Endothelial cell of umbilical vein (primary cell): ENCODE measurements at regions not wholly inside any gene's neighbourhood (a gene's known extent, or its start where the extent isn't known, plus 50 kb on each side); places are given as distances from the start of the nearest gene placed in this dataset.

Experiments used
- BruUV-seq: library from RNA; stranded (reverse); fragments of 400-500 nt; replicated peaks from 2 replicates; lab custom pipeline; 2021; lab: Mats Ljungman, UMichigan
- CTCF ChIA-PET: fragments of 300-600, 350-600 bp; sonication (Branson Sonifier 250); formaldehyde crosslinking; loops from one replicate; lab custom pipeline; 2021; ENCODE audit warnings: antibody characterized with exemption, inconsistent platforms; lab: Charles Lee
- POLR2A ChIA-PET: fragments of 300-600, 350-600 bp; sonication (Branson Sonifier 250); formaldehyde crosslinking; loops from one replicate; lab custom pipeline; 2021; ENCODE audit warnings: antibody characterized with exemption, inconsistent platforms; lab: Charles Lee
- DNase-seq: peaks from one replicate; pipeline ENCODE4 v3.0.0-alpha.2; 2011; ENCODE audit warnings: low read depth, low spot score
- FAIRE-seq: peaks from 2 replicates; lab custom pipeline; 2011; peaks lifted over from hg19 to GRCh38; lab: Jason Lieb, UNC
- H2AFZ ChIP-seq: 2 replicates; pipeline ENCODE4 v1.6.0; 2012; ENCODE audit warnings: low read depth, low read length, control low read depth, inconsistent platforms
- H3K27ac ChIP-seq: 2 replicates; pipeline ENCODE4 v1.5.1; 2011; ENCODE audit warnings: low read depth, mild to moderate bottlenecking, control low read depth, low read length, moderate library complexity; ENCODE audit not compliant: insufficient read depth
- H3K27me3 ChIP-seq, 2 experiments: 2 replicates each; pipeline versions ENCODE4 v1.6.0 to v1.6.1; 2011; ENCODE audit warnings: low read length in 2 of 2, mixed read lengths in 1 of 2; ENCODE audit not compliant: control insufficient read depth in 2 of 2, insufficient read depth in 2 of 2
- H3K36me3 ChIP-seq, 2 experiments: 2 replicates in 1 of 2; 3 replicates in 1 of 2; pipeline ENCODE4 v1.5.1; 2011; ENCODE audit warnings: low read length in 2 of 2, mild to moderate bottlenecking in 1 of 2, moderate library complexity in 1 of 2; ENCODE audit not compliant: control insufficient read depth in 2 of 2, insufficient read depth in 2 of 2; ENCODE audit errors: extremely low read depth in 1 of 2
- H3K4me1 ChIP-seq: 3 replicates; pipeline ENCODE4 v1.5.1; 2011; ENCODE audit warnings: mild to moderate bottlenecking, low read length; ENCODE audit not compliant: control insufficient read depth, insufficient read depth; ENCODE audit errors: extremely low read depth
- H3K4me2 ChIP-seq: 2 replicates; pipeline ENCODE4 v1.6.1; 2011; ENCODE audit warnings: low read length, control low read depth, mixed read lengths; ENCODE audit not compliant: insufficient read depth
- H3K4me3 ChIP-seq, 3 experiments: fragments of 200-600 bp in 1 of 3; sonication (generic), shearing (Covaris generic) in 1 of 3; replicated peaks in 1 of 3; 2 replicates each; pipeline ENCODE4 v1.5.1; 2011 to 2016; ENCODE audit warnings: control low read depth in 3 of 3, low read length in 3 of 3, mild to moderate bottlenecking in 2 of 3, inconsistent platforms in 1 of 3, low read depth in 1 of 3, moderate library complexity in 1 of 3; ENCODE audit not compliant: insufficient read depth in 1 of 3
- H3K79me2 ChIP-seq: 2 replicates; pipeline ENCODE4 v1.6.0; 2012; ENCODE audit warnings: low read length, inconsistent platforms; ENCODE audit not compliant: control insufficient read depth, insufficient read depth
- H3K9ac ChIP-seq: replicated peaks from 2 replicates; pipeline ENCODE3; 2011; ENCODE audit warnings: low read length, control low read depth; ENCODE audit not compliant: insufficient read depth; ENCODE audit errors: extremely low read depth
- H3K9me1 ChIP-seq: replicated peaks from 3 replicates; pipeline ENCODE4 v1.6.0; 2011; ENCODE audit warnings: mild to moderate bottlenecking, low read length; ENCODE audit not compliant: control insufficient read depth, insufficient read depth; ENCODE audit errors: extremely low read depth
- H3K9me3 ChIP-seq: replicated peaks from 2 replicates; pipeline ENCODE4 v1.5.1; 2012; ENCODE audit warnings: low read length, inconsistent platforms; ENCODE audit not compliant: control insufficient read depth, insufficient read depth
- H4K20me1 ChIP-seq: replicated peaks from 2 replicates; pipeline ENCODE3; 2011; ENCODE audit warnings: mild to moderate bottlenecking, low read length; ENCODE audit not compliant: control insufficient read depth, insufficient read depth; ENCODE audit errors: extremely low read depth
- FOS ChIP-seq: IDR thresholded peaks from 2 replicates; pipeline ENCODE4 v1.6.1; 2011; ENCODE audit warnings: mild to moderate bottlenecking, low read length, moderate library complexity, borderline replicate concordance; ENCODE audit not compliant: insufficient read depth
- GATA2 ChIP-seq: IDR thresholded peaks from 2 replicates; pipeline ENCODE4 v1.7.0; 2011; ENCODE audit warnings: low read depth, mild to moderate bottlenecking, moderate library complexity, mixed read lengths, low read length; ENCODE audit not compliant: insufficient read length, insufficient read depth
- JUN ChIP-seq: IDR thresholded peaks from 2 replicates; pipeline ENCODE4 v1.6.1; 2011; ENCODE audit warnings: borderline replicate concordance, low read depth; ENCODE audit not compliant: insufficient read length, insufficient read depth
- MYC ChIP-seq: IDR thresholded peaks from one replicate; pipeline ENCODE4 v1.6.1; 2011; ENCODE audit warnings: mild to moderate bottlenecking, low read depth, low read length
- POLR2A ChIP-seq: IDR thresholded peaks from 2 replicates; pipeline ENCODE4 v1.6.1; 2012; ENCODE audit warnings: low read depth, mild to moderate bottlenecking, control low read depth, low read length
- POLR2AphosphoS5 ChIP-seq: IDR thresholded peaks from 2 replicates; pipeline ENCODE4 v1.6.1; 2012; ENCODE audit warnings: low read depth, mild to moderate bottlenecking, control low read depth, low read length, moderate library complexity; ENCODE audit not compliant: insufficient read depth
- dilution Hi-C: fragments of 300-500 bp; cut with MboI; formaldehyde crosslinking; loops from one replicate; pipeline ENCODE4 v1.15.0; 2019; ENCODE audit warnings: low sequenced_read_pairs; ENCODE audit not compliant: extremely low pct_ligation_motif_present
- intact Hi-C: fragments of 100-400 bp; cut with micrococcal nuclease; formaldehyde crosslinking; loops from one replicate; pipeline ENCODE4 v1.10.0; 2022

DNA sequence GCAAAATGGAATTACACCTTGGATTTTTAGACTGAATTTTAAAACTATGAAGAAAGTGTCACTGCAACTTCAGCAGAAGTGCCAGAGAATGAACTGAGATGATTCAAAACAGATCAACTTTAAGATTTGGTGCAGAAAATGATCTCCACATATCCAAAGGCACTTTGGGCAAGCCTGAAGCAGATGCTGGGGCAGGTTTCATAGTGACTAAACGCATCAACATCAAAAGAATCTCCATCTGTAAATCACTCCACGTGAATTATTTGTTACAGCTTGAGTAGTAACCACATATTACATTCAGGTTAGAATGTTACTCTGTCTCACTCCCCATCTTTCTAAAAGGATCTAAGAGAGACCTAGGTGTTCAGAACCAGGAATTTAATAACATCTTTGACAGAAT is 329.0 kb upstream of the ESRRG start:
- no peak for TF ChIP-seq JUN
- no peak for TF ChIP-seq GATA2
- no peak for TF ChIP-seq POLR2A
- TF ChIP-seq MYC, result no peak
- no peak for TF ChIP-seq FOS
- no peak for TF ChIP-seq POLR2AphosphoS5
- no TSS peak for BruUV-seq
- H3K4me3 ChIP-seq, result no peak overlapping the region
- intact Hi-C loops, result no loop called here
- dilution Hi-C loops, result no loop called here
- H3K9me1 ChIP-seq, result no peaks in the 10 kb centered on the region
- no peaks in the 10 kb centered on the region for H3K4me1 ChIP-seq
- no peaks in the 10 kb centered on the region for H3K36me3 ChIP-seq
- no peak for DNase-seq
- no peaks in the 10 kb centered on the region for H4K20me1 ChIP-seq
- CTCF ChIA-PET, result no interaction called here
- no peak overlapping the region for H3K27ac ChIP-seq
- H3K27me3 ChIP-seq, result no peaks in the 10 kb centered on the region
- no peaks in the 10 kb centered on the region for H3K9me3 ChIP-seq
- POLR2A ChIA-PET, result no interaction called here
- no peak overlapping the region for H3K9ac ChIP-seq
- no peaks in the 10 kb centered on the region for H3K79me2 ChIP-seq
- no peak overlapping the region for H3K4me2 ChIP-seq
- FAIRE-seq, result no peak
- no peak overlapping the region for H2AFZ ChIP-seq

DNA sequence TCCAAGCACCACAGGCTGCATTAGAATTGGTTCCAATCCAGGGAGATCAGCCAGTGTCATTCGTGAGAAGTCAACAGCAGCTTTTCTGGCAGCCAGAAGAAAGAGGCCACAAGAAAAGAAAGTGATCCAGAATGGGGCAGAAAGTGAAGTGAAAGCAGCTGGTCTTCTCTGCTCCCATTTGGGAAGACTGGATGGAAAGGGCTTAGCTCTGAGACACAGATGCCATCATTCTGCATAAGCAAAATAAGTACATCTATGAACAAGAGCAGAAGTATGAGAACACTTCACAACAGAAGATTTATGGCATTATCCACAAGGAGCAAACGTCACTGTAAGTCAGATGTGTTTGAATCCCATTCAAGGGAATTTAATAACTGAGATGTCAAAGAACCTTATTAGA is 326.5 kb upstream of the ESRRG start:
- no peak for TF ChIP-seq FOS
- no peak for TF ChIP-seq MYC
- TF ChIP-seq POLR2AphosphoS5, result no peak
- no peak for TF ChIP-seq GATA2
- Histone ChIP-seq H3K4me2 (no peak overlapping the region), H3K9me3 (no peaks in the 10 kb centered on the region), H3K27ac (no peak overlapping the region), H3K9ac (no peak overlapping the region), H3K9me1 (no peaks in the 10 kb centered on the region), H3K79me2 (no peaks in the 10 kb centered on the region), H2AFZ (no peak overlapping the region), H3K4me1 (no peaks in the 10 kb centered on the region), H4K20me1 (no peaks in the 10 kb centered on the region), H3K36me3 (no peaks in the 10 kb centered on the region), H3K4me3 (no peak overlapping the region), H3K27me3 (no peaks in the 10 kb centered on the region)
- intact Hi-C loops, result no loop called here
- dilution Hi-C loops, result no loop called here
- ChIA-PET CTCF (no interaction called here), POLR2A (no interaction called here)
- FAIRE-seq (no peak), DNase-seq (no peak)
- BruUV-seq, result no TSS peak
